Muscle of leg (tissue), 3 donors: ENCODE measurements at regions not wholly inside any gene's neighbourhood (a gene's known extent, or its start where the extent isn't known, plus 50 kb on each side); places are given as distances from the start of the nearest gene placed in this dataset.

Experiments
- DNase-seq: peaks from one replicate; pipeline ENCODE4 v3.0.0; 2013
- H3K27ac ChIP-seq: one replicate; pipeline ENCODE4 v1.5.1; 2013; ENCODE audit warnings: mild to moderate bottlenecking, low read length, control low read depth
- H3K27me3 ChIP-seq: one replicate; pipeline ENCODE4 v1.6.1; 2013; ENCODE audit warnings: low read length; ENCODE audit not compliant: control insufficient read depth, insufficient read depth
- H3K36me3 ChIP-seq: one replicate; pipeline ENCODE4 v1.6.1; 2013; ENCODE audit warnings: low read length; ENCODE audit not compliant: control insufficient read depth, insufficient read depth
- H3K4me1 ChIP-seq: one replicate; pipeline ENCODE4 v1.6.1; 2013; ENCODE audit warnings: low read length; ENCODE audit not compliant: control insufficient read depth, insufficient read depth
- H3K4me3 ChIP-seq: one replicate; pipeline ENCODE4 v1.5.1; 2013; ENCODE audit warnings: low read length, control low read depth
- H3K9me3 ChIP-seq: replicated peaks from 2 replicates; pipeline ENCODE4 v1.6.1; 2013; ENCODE audit warnings: low read depth, low read length; ENCODE audit not compliant: control insufficient read depth
- WGBS: methylation state at CpG from one replicate; pipeline ENCODE4 v1.1.5; 2013; ENCODE audit warnings: missing lambda C conversion rate; ENCODE audit not compliant: insufficient coverage; 5-methylcytosine and 5-hydroxymethylcytosine counted together

GRCh38 chr12:66903782-66904396 lies 225.0 kb upstream of the GRIP1 start:
- no CpG with 5 or more reads among the region's 1 CpG for WGBS
- Histone ChIP-seq H3K4me3 (no peak overlapping the region), H3K27me3 (no peaks in the 10 kb centered on the region), H3K9me3 (no peaks in the 10 kb centered on the region), H3K36me3 (no peaks in the 10 kb centered on the region), H3K27ac (no peak overlapping the region), H3K4me1 (no peaks in the 10 kb centered on the region)
- DNase-seq: no peak

DNA sequence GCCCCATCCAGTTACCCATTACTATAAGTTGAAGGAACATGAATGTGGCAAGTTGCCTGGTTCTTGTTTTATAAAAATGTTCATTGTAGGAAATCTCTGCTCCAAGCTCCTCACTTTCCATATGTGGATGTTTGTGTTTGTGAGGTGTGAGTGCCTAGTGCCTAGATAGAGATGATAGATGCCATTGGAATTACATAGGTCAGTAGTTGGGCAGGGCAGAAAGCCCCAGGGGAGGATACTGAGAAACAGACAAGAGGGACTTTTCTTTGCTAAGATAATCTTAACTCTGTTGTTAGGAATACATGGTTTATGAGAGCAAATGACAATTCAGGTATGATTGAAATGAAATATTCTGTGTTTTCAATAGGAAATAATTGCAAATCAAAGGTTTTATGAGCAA lies 226.3 kb upstream of the GRIP1 start:
- Histone ChIP-seq H3K27me3 (no peaks in the 10 kb centered on the region), H3K4me3 (no peak overlapping the region), H3K27ac (no peak overlapping the region), H3K4me1 (no peaks in the 10 kb centered on the region), H3K9me3 (no peaks in the 10 kb centered on the region), H3K36me3 (no peaks in the 10 kb centered on the region)
- DNase-seq: no peak

- no peaks in the 10 kb centered on the region for H3K36me3 ChIP-seq
- H3K27ac ChIP-seq: no peak overlapping the region
- H3K4me1 ChIP-seq: no peaks in the 10 kb centered on the region
- no peak overlapping the region for H3K4me3 ChIP-seq
- H3K9me3 ChIP-seq: no peaks in the 10 kb centered on the region
- no peak for DNase-seq
- WGBS: 86% methylated on average over 5 of the region's 7 CpGs
- H3K27me3 ChIP-seq: no peaks in the 10 kb centered on the region
These were observed 231.6 kb upstream of the GRIP1 start for GRCh38 chr12:66910366-66910974.

DNA sequence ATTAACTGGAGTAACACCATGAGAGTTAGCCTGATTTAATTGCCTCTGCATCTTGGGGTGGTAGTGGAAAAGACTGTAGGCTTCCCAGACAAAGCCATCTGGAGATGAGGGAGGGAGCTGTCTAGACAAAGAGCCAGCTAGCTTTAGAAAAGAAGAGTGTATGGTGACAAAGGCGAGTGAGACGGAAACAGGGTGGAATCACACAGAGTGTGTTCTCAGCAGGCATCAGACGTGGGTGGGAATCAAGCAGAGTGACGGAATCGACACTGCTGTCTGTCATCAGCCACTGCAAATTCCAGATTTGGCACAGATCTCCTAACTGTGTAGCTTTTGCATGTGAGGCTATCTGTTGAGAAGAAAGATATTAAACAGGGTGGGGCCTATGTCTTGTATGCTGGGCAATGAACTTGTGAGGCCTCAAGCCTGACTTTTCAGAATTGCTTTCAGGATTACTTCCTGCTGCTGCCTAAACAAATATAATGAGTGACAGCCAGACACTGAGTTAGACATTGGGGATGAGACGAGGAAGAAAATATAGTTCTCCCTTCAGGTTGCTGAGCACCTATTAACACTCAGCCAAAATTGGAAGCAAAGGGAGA lies 236.5 kb upstream of the GRIP1 start:
- Histone ChIP-seq H3K4me1 (no peaks in the 10 kb centered on the region), H3K36me3 (no peaks in the 10 kb centered on the region), H3K4me3 (no peak overlapping the region), H3K9me3 (no peaks in the 10 kb centered on the region), H3K27me3 (no peaks in the 10 kb centered on the region), H3K27ac (no peak overlapping the region)
- WGBS: 68% methylated on average over 5 of the region's 6 CpGs
- no peak for DNase-seq

DNA sequence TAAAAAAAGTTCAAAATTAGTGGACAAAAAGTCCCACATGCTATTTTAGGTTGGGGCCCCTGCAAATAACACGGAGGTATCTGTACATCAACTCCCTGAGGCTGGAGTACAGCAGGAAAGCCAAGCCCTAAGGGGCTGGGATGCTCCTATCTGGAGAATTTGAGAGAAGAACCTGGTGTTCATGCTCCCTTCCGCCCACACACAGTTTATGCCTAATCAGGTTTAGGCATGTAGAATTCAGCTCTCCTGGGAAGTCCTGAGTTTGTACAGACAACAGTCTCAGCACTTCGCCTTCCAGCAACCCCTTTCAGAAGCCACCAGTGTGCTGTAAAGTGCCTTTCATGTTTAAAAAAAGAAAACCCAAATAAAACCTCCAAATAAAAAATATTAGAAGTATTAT lies 237.3 kb upstream of the GRIP1 start:
- H3K4me3 ChIP-seq: no peak overlapping the region
- DNase-seq: no peak
- no peaks in the 10 kb centered on the region for H3K36me3 ChIP-seq
- H3K4me1 ChIP-seq: no peaks in the 10 kb centered on the region
- 81% methylated on average over 2 of the region's 3 CpGs for WGBS
- no peaks in the 10 kb centered on the region for H3K27me3 ChIP-seq
- no peaks in the 10 kb centered on the region for H3K9me3 ChIP-seq
- H3K27ac ChIP-seq: no peak overlapping the region

GRCh38 chr12:66919466-66919865 lies 240.6 kb upstream of the GRIP1 start:
- H3K9me3 ChIP-seq: no peaks in the 10 kb centered on the region
- H3K4me3 ChIP-seq: no peak overlapping the region
- no peaks in the 10 kb centered on the region for H3K36me3 ChIP-seq
- no peak for DNase-seq
- no peaks in the 10 kb centered on the region for H3K4me1 ChIP-seq
- no peak overlapping the region for H3K27ac ChIP-seq
- H3K27me3 ChIP-seq: no peaks in the 10 kb centered on the region
- no CpG with 5 or more reads among the region's 2 CpGs for WGBS

DNA sequence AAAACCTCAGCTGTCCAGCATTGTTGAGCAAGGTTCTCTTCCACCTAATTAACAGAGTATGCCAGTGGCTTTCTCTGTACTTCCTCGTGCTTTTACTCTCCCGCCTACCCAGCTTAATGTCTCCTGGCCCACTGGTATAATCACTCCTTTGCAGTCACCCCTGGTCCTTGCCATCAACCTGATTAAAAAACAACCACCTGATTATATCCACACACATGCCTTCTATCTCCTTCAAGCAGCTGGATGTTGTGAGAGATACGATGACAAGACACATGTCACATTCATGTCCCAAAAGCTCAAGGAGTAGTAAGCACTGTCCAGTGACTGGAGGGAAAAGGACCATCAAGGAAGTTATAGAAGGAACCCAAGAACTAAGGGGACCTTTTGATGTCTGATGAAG lies 241.3 kb upstream of the GRIP1 start:
- Histone ChIP-seq H3K4me3 (no peak overlapping the region), H3K9me3 (no peaks in the 10 kb centered on the region), H3K27me3 (no peaks in the 10 kb centered on the region), H3K36me3 (no peaks in the 10 kb centered on the region), H3K27ac (no peak overlapping the region), H3K4me1 (no peaks in the 10 kb centered on the region)
- DNase-seq: no peak
- WGBS: 83% methylated on average over 2 of the region's 3 CpGs

GRCh38 chr12:66921151-66921550 lies 242.3 kb upstream of the GRIP1 start:
- Histone ChIP-seq H3K4me3 (no peak overlapping the region), H3K4me1 (no peaks in the 10 kb centered on the region), H3K27me3 (no peaks in the 10 kb centered on the region), H3K27ac (no peak overlapping the region), H3K9me3 (no peaks in the 10 kb centered on the region), H3K36me3 (no peaks in the 10 kb centered on the region)
- DNase-seq: no peak
- WGBS: 67% methylated on average over 1 of the region's 1 CpG

DNA sequence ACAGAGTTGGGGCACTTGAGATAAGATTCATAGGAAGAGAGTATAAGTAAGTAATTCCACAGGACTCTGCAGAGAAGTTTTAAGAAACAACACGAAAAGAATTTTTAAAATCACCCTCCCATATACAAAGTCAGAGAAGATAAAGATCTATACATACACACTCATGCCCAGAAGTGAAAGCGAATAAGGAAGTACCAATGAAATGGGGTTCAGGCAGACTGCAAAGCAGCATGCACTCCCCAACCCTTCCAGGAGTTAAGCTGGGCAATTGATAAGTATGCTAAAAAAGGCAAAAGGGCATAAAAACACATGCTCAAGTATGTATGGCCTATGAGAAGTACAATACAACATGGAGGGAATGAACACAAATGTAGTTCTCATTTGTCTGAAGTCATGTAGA lies 246.2 kb upstream of the GRIP1 start:
- no peaks in the 10 kb centered on the region for H3K36me3 ChIP-seq
- no peaks in the 10 kb centered on the region for H3K9me3 ChIP-seq
- H3K27me3 ChIP-seq: no peaks in the 10 kb centered on the region
- WGBS: no CpG with 5 or more reads among the region's 2 CpGs
- H3K4me1 ChIP-seq: no peaks in the 10 kb centered on the region
- H3K4me3 ChIP-seq: no peak overlapping the region
- DNase-seq: no peak
- H3K27ac ChIP-seq: no peak overlapping the region

GRCh38 chr12:66929121-66929520 lies 250.2 kb upstream of the GRIP1 start:
- no peaks in the 10 kb centered on the region for H3K36me3 ChIP-seq
- no peak overlapping the region for H3K27ac ChIP-seq
- DNase-seq: no peak
- no peaks in the 10 kb centered on the region for H3K9me3 ChIP-seq
- no peaks in the 10 kb centered on the region for H3K27me3 ChIP-seq
- no peaks in the 10 kb centered on the region for H3K4me1 ChIP-seq
- no peak overlapping the region for H3K4me3 ChIP-seq

GRCh38 chr12:66931091-66931490 lies 252.2 kb upstream of the GRIP1 start:
- no peaks in the 10 kb centered on the region for H3K4me1 ChIP-seq
- H3K27ac ChIP-seq: no peak overlapping the region
- no peaks in the 10 kb centered on the region for H3K9me3 ChIP-seq
- H3K27me3 ChIP-seq: no peaks in the 10 kb centered on the region
- 86% methylated on average over 1 of the region's 3 CpGs for WGBS
- no peak overlapping the region for H3K4me3 ChIP-seq
- no peaks in the 10 kb centered on the region for H3K36me3 ChIP-seq
- no peak for DNase-seq
